HG03354 (cell line): ENCODE measurements at regions not wholly inside any gene's neighbourhood (a gene's known extent, or its start where the extent isn't known, plus 50 kb on each side); places are given as distances from the start of the nearest gene placed in this dataset.

Source experiments
- ATAC-seq: cut with Tn5 transposase; IDR thresholded peaks from one replicate; pipeline ENCODE4 v1.9.1; 2021; ENCODE audit warnings: mild to moderate bottlenecking; ENCODE audit not compliant: unreplicated experiment, poor library complexity, severe bottlenecking

DNA sequence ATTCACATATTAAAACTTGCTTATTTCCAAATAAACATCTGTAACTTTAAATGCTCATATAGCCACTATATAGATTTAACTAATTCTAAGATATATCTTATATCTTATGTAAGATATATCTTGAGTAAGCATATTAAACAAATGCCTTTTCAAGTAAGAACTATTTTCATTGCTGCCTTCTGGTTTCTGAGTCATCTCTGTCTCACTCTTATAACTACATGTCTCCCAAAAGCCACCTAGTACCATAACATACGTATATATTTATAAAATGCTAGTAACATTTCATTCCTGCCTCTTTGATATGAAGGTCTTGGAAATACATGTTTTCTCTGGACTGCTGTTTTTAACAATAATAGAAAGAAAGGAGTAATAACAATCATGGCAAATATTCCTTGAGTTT, 429.5 kb downstream of the DTWD2 start:
- ATAC-seq = no peak

DNA sequence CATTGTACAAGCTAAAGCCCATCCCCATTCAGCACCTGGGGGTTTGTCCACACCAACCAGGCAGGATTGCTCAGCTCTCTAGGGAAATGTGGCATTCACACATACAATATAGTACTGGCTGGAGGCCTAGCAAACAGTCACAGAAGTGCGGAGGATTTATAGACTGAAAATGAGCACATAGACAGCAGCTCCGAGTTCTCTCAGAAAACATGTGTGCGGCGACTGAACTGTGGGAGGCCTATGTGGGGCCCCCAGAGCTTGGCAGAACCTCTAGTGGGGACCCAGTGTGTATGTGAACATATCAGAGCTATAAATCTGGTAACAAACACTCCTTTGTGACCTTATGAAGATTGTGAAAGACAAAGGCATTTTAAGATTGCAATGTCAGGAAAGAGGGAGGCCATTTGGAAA, 431.1 kb downstream of the DTWD2 start:
- ATAC-seq = no peak

- ATAC-seq = no peak
These were observed 431.6 kb downstream of the DTWD2 start for GRCh38 chr5:118556792-118557191.

DNA sequence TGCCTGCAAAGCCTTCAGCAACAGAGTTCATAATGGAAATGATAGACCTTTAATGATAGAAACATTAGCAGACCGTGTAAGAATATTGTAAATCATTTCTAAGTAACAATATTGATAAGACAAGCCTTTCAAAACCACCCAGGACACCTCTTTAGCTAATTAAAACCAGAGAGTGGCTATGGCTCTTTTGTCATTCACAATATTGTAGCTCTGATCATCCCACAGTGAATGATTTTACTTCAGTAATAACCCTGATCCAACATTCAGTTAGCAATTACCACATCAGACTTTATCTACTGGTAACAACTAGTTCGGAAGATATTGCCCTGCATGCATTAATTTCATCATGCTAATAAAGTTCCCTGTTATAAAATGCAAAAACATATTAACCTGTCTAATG, 432.6 kb downstream of the DTWD2 start:
- no peak for ATAC-seq

DNA sequence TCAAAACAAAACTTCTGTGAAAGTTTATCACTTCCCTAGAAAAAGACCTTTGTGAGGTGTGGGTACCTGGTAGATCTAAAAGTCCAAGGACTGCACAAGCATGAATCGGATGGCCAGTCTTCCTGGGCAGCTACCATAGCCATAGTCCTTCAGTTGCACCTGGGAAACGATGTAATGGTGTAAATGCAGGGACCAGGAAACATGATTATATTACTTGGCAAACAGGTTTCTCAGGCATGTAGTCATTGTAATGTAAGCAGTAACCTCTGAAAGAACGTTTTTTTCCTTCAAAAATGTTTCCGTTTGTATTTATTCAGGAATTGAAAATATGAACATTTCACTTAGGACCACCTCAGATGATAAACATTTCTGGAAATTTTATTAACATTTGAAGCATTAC, 433.4 kb downstream of the DTWD2 start:
- ATAC-seq = no peak

- no peak for ATAC-seq
These were observed 434.1 kb downstream of the DTWD2 start for GRCh38 chr5:118554241-118554640.

GRCh38 chr5:118553662-118554061, 434.7 kb downstream of the DTWD2 start:
- ATAC-seq = no peak

DNA sequence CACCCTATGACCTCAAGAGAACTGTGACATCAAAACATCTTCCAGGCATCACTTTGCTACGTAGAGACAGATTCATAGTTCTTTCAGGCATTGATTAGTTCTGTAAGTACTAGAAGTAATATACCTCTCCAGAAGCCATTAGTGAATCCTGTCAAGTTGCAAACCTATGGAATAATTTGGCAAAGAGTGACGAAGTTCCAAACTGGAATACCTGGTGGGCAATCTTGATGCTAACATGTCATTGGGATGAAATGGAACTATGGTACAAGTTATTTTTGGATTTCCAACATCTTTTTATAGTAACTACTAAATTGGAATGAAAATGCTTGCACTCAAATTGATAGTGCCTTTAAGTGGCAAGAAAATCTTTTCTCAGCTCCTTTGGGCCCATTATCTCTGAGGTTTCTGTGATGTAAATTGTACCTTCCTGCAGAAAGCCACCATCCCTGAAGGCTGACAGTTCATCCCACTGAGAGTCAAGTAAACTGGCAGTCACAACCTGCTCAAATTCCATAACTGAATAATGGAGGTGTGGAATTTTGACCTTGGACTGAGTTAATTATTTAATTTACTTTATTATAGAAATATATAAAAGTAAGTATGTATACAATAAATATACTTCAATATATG, 435.5 kb downstream of the DTWD2 start:
- no peak for ATAC-seq

- ATAC-seq = no peak
These were observed 436.2 kb downstream of the DTWD2 start for GRCh38 chr5:118552146-118552545.

DNA sequence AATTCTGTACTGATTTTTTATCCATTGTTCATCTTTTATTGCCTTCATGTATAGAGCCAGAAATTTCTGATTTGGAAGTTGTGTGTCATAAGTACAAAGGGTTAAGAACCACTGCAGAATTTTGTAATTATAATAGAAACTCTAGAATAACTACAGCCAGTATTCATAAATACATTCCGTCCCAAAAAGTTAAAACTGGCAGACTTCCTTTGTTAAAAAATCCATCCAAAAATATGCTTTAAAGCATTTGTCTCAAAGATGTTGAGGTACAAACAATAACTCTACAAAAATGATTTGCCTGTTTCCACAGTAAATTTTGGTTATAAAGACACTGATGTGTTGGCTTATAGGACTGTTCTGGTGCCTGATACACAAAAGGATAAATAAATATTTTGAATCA, 436.6 kb downstream of the DTWD2 start:
- no peak for ATAC-seq

- no peak for ATAC-seq
These were observed 437.3 kb downstream of the DTWD2 start for GRCh38 chr5:118551031-118551430.

DNA sequence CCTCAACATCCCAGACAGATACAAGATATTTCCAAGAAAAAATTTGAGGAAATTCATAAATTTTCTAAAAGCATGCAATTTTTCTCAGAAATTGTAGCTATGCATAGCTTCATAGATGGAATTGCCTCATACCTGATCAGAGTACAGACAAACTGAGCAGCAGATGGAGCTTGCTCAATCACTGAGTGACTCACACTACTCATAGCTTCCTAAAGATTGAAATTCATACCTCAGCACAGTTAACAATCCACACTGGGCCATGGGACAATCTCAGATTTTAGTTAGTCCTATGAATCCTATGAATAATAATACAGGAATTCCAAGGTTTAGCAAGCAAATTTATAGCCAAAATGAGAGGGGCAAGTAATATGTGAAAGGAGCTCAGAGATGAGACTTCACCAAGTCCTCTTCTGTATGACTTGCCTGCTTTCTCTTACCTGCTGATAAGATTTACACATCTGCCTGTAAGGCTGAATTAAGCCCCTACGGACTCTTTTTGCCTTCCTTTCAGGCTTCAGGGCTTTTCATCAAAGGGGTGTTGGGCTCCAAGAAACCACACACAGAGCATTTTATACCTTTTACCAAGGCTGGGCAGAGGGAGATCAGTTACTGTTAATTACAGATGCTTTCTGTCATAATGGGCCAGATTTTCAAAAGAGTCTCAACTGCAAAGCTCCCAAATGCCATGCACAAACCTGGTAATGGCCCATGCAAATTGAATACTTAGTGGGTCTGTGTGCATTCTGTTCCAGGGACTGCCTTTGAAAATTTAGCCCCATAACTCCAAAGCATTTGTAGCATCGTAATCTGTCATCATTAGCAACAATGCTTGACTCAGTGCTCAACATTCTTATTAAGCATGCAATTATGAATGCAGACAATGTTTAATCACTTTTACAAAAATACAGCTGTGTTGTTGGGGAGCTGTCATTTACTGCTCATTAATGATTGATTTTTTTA, 439.3 kb downstream of the DTWD2 start:
- ATAC-seq = no peak

DNA sequence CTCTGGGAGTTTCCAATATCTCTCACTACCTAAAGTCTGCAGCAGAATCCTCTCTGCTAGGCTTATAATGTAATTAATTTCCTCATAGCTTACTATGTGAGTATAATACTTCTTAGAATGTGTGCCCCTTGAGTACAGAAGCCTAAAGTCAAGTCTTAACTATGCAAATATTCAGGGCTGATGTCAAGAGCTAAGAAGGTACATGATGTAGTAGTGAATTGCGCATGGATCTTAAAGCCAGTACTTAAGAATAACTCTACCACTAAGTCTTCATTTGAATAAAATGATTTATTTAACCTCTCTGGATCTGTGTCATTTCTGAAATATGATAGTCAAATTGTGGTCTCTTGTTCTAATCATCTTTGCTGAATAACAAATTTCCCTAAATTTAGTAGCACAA, 442.9 kb downstream of the DTWD2 start:
- ATAC-seq = no peak

GRCh38 chr5:118544887-118545449, 443.4 kb downstream of the DTWD2 start:
- no peak for ATAC-seq

GRCh38 chr5:118533923-118534322, 454.4 kb downstream of the DTWD2 start:
- ATAC-seq = no peak

- ATAC-seq = no peak
These were observed 455.2 kb downstream of the DTWD2 start for GRCh38 chr5:118533156-118533555.

DNA sequence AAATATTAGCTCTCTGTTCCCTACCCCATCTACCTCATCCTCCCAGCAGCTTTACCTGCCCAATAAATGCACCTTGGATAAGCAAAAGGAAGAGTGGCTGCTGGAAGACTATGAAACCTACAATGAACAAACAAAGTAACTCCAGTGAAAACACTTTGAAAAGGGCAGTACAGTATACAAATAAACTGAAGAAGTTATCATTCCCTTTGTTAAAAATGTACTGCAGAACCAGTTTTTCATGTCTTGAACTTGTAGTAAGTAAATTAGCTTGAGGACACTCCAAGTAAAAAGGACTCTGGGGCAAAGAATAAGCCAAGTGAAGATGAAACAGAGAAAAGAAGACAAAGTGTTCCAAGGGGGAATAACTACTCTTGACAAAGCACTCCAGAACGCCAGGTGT, 457.1 kb downstream of the DTWD2 start:
- no peak for ATAC-seq

DNA sequence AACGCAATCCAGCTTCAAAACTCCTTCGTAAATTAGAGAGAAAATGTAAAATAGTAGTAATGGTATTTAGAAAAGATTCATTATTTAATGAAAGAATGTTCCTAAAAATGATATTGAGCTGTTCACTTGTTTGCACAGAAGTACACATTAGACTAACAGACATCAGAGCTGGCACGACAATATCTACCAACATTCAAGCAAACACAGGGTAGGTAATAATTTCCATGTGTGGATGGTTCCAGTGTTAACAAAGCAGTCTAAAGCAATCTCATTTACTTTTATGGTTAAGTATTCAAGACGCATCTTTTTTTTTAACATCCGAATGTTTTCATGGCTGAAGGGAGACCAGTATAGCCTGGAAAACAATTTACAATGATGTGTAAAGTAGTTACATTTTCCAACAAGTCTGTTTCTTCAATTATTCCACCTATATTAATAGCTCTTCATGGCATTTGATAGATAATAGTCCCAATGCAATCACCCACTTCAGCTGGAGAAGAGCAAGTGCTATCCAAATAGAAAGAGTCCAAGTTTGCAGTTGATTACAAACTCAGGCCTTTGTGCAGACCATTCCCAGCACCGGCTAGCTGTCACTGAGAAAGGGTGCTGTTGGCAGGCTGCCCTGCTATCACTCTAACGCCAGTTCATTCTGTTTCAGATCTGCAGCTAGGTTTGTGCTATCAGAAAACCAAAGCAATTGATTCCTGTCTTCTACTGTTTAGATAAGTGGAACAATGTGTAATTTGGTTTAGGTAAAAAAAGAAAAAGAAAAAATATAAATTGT, 458.8 kb downstream of the DTWD2 start:
- ATAC-seq = no peak

GRCh38 chr5:118522626-118523025, 465.7 kb downstream of the DTWD2 start:
- ATAC-seq = no peak

GRCh38 chr5:118520771-118521415, 467.5 kb downstream of the DTWD2 start:
- no peak for ATAC-seq
